Keratinocyte (primary cell): ENCODE measurements at regions not wholly inside any gene's neighbourhood (a gene's known extent, or its start where the extent isn't known, plus 50 kb on each side); places are given as distances from the start of the nearest gene placed in this dataset.

ENCODE experiments used
- CTCF ChIP-seq, 3 experiments: IDR thresholded peaks in 1 of 3; conservative IDR thresholded peaks in 1 of 3; optimal IDR thresholded peaks in 1 of 3; 2 replicates in 2 of 3; 3 replicates in 1 of 3; pipeline versions ENCODE3 to v1.5.1; 2011; ENCODE audit warnings: low read length in 3 of 3, mild to moderate bottlenecking in 3 of 3, moderate library complexity in 2 of 3, control low read depth in 1 of 3, inconsistent platforms in 1 of 3; ENCODE audit not compliant: insufficient read depth in 2 of 3; ENCODE audit errors: extremely low read depth in 1 of 3
- EZH2 ChIP-seq: IDR thresholded peaks from one replicate; pipeline ENCODE4 v1.6.1; 2012; ENCODE audit warnings: inconsistent platforms, mild to moderate bottlenecking, low read length, moderate library complexity

- no peak for TF ChIP-seq CTCF (optimal IDR thresholded peaks at IDR 0.05 in 1 of 3, IDR thresholded peaks at IDR 0.05 in 1 of 3, conservative IDR thresholded peaks at IDR 0.05 in 1 of 3; ENCODE audit: extremely low read depth in 1 of 3, insufficient read depth in 2 of 3, low read length in 3 of 3)
- TF ChIP-seq EZH2, result no peak
Measured at GRCh38 chr1:239307886-239308285, 78.5 kb upstream of the CHRM3 start.
